ENCODE measurements at regions not wholly inside any gene's neighbourhood (a gene's known extent, or its start where the extent isn't known, plus 50 kb on each side); places are given as distances from the start of the nearest gene placed in this dataset.
A peak's percentile ranks its signal among the peaks of the same experiment; 100 is the strongest.

- TF ChIP-seq ZNF165 (CRISPR knock-in tag; IDR thresholded peaks at IDR 0.05; ENCODE audit: borderline replicate concordance) (no peak), MTA2 (IDR thresholded peaks at IDR 0.05; ENCODE audit: low read depth) (peak; percentile 71), TEAD4 (IDR thresholded peaks at IDR 0.05; ENCODE audit: low read length) (peak; percentile 79), TEAD4 (CRISPR knock-in tag; IDR thresholded peaks at IDR 0.05; ENCODE audit: borderline replicate concordance) (no peak), ZNF77 (CRISPR knock-in tag; IDR thresholded peaks at IDR 0.05) (no peak), POLR2AphosphoS5 (IDR thresholded peaks at IDR 0.05; ENCODE audit: control insufficient read depth, insufficient read depth, low read depth, low read length) (peak; percentile 61; the same call in 1 of the 2 replicates), CTBP1 (IDR thresholded peaks at IDR 0.05; ENCODE audit: borderline replicate concordance) (peak; percentile 37; the same call in 1 of the 2 replicates), CBFA2T2 (conservative IDR thresholded peaks at IDR 0.05) (peak; percentile 79), NR2C1 (IDR thresholded peaks at IDR 0.05) (no peak), NR2C1 (tag; IDR thresholded peaks at IDR 0.05) (no peak), ARID1B (IDR thresholded peaks at IDR 0.05) (peak; percentile 86), CEBPB (tag; IDR thresholded peaks at IDR 0.05) (peak; percentile 52), SMAD4 (CRISPR knock-in tag; conservative IDR thresholded peaks at IDR 0.05) (0 out of 2 replicates have a peak, but pooled peaks have one; percentile 34), KLF16 (IDR thresholded peaks at IDR 0.05) (0 out of 2 replicates have a peak, but pooled peaks have one; percentile 57), GTF2A2 (tag; IDR thresholded peaks at IDR 0.05) (no peak), L3MBTL2 (IDR thresholded peaks at IDR 0.05) (0 out of 2 replicates have a peak, but pooled peaks have one; percentile 24), TRIM24 (IDR thresholded peaks at IDR 0.05) (peak; percentile 36 to 45; a peak in 2 of 4 replicates), SOX6 (IDR thresholded peaks at IDR 0.05) (peak; percentile 52), GABPA (tag; conservative IDR thresholded peaks at IDR 0.05; ENCODE audit: low read depth) (no peak), ZBTB7A (IDR thresholded peaks at IDR 0.05; ENCODE audit: borderline replicate concordance, control insufficient read depth, low read depth, low read length) (peak; percentile 30; the same call in 1 of the 2 replicates), MYC (IDR thresholded peaks at IDR 0.05; ENCODE audit: low read depth, low read length) (peak; percentile 67; the same call in 1 of the 2 replicates), MYC (CRISPR knock-in tag; IDR thresholded peaks at IDR 0.05; ENCODE audit: borderline replicate concordance, low read depth) (no peak)
Measured at GRCh38 chr6:6709106-6709505, 120.6 kb downstream of the LY86 start (continued).

Data from K562 (cell line).